HepG2 (cell line): ENCODE measurements at regions not wholly inside any gene's neighbourhood (a gene's known extent, or its start where the extent isn't known, plus 50 kb on each side); places are given as distances from the start of the nearest gene placed in this dataset.
A peak's percentile ranks its signal among the peaks of the same experiment; 100 is the strongest.

Experiments
- ATAC-seq: fragments of 200-7000 bp; cut with Tn5 transposase; 3 replicates; pipeline ENCODE4 v1.9.1; 2020; ENCODE audit warnings: mild to moderate bottlenecking, moderate library complexity
- BruUV-seq: library from RNA; stranded (reverse); fragments of 400-500 nt; replicated peaks from 2 replicates; lab custom pipeline; 2021; lab: Mats Ljungman, UMichigan
- CTCF ChIA-PET: fragments of 300-600 bp; formaldehyde crosslinking; extraction: SDS; loops from one replicate; lab custom pipeline; 2021; ENCODE audit warnings: low total read pairs, inconsistent platforms, low intra/inter-chr PET ratio; lab: Yijun Ruan, JAX
- POLR2A ChIA-PET: fragments of 350-600 bp; sonication (Branson Sonifier 250); formaldehyde crosslinking; loops from one replicate; lab custom pipeline; 2020; ENCODE audit warnings: antibody characterized with exemption, inconsistent platforms; lab: Yijun Ruan, JAX
- DNase-seq: peaks from one replicate; pipeline ENCODE4 v3.0.0-alpha.2; 2015; ENCODE audit warnings: low spot score
- FAIRE-seq: peaks from 3 replicates; lab custom pipeline; 2011; peaks lifted over from hg19 to GRCh38; lab: Jason Lieb, UNC
- H2AFZ ChIP-seq: one replicate; pipeline ENCODE4 v1.6.1; 2011; ENCODE audit warnings: low read length, inconsistent platforms
- H3K27ac ChIP-seq: fragments of 300-600 bp; 3 replicates; pipeline ENCODE4 v1.8.0; 2011; ENCODE audit warnings: mixed run types, mild to moderate bottlenecking, mixed read lengths, low read length, inconsistent platforms; ENCODE audit not compliant: insufficient read depth; ENCODE audit errors: extremely low read length
- H3K27me3 ChIP-seq, 2 experiments: fragments of 200-600 bp in 1 of 2; 2 replicates in 1 of 2; 3 replicates in 1 of 2; pipeline versions ENCODE4 v1.6.0 to v1.8.0; 2011; ENCODE audit warnings: low read length in 2 of 2, mild to moderate bottlenecking in 2 of 2, moderate library complexity in 2 of 2, inconsistent platforms in 1 of 2; ENCODE audit not compliant: insufficient read depth in 2 of 2, control insufficient read depth in 1 of 2
- H3K36me3 ChIP-seq, 2 experiments: fragments of 200-600 bp in 1 of 2; replicated peaks in 1 of 2; 2 replicates in 1 of 2; 3 replicates in 1 of 2; pipeline versions ENCODE4 v1.5.1 to v1.8.0; 2011; ENCODE audit warnings: low read length in 2 of 2, inconsistent platforms in 1 of 2; ENCODE audit not compliant: insufficient read depth in 2 of 2, control insufficient read depth in 1 of 2
- H3K4me1 ChIP-seq: 2 replicates; pipeline ENCODE4 v1.5.1; 2012; ENCODE audit warnings: low read length, inconsistent platforms; ENCODE audit not compliant: insufficient read depth
- H3K4me2 ChIP-seq: 2 replicates; pipeline ENCODE4 v1.6.0; 2011; ENCODE audit warnings: low read depth, low read length, inconsistent platforms
- H3K4me3 ChIP-seq, 3 experiments: fragments of 200-600 bp in 1 of 3; sonication (generic), shearing (Covaris generic) in 1 of 3; replicated peaks in 1 of 3; 2 replicates each; pipeline ENCODE4 v1.5.1; 2011 to 2016; ENCODE audit warnings: low read length in 3 of 3, inconsistent platforms in 2 of 3, low read depth in 2 of 3, mild to moderate bottlenecking in 2 of 3, control low read depth in 1 of 3, mixed read lengths in 1 of 3; ENCODE audit not compliant: insufficient read depth in 1 of 3
- H3K79me2 ChIP-seq: one replicate; pipeline ENCODE4 v1.6.1; 2011; ENCODE audit warnings: low read length, inconsistent platforms; ENCODE audit not compliant: insufficient read depth
- H3K9ac ChIP-seq: 2 replicates; pipeline ENCODE4 v1.6.0; 2011; ENCODE audit warnings: mild to moderate bottlenecking, low read depth, low read length, inconsistent platforms; ENCODE audit not compliant: insufficient read depth
- H3K9me3 ChIP-seq: 2 replicates; pipeline ENCODE4 v1.5.1; 2012; ENCODE audit warnings: mild to moderate bottlenecking, low read length
- H4K20me1 ChIP-seq: 2 replicates; pipeline ENCODE4 v1.6.0; 2011; ENCODE audit warnings: inconsistent platforms, mild to moderate bottlenecking, low read length, moderate library complexity; ENCODE audit not compliant: insufficient read depth
- CEBPB ChIP-seq: IDR thresholded peaks from 2 replicates; pipeline ENCODE4 v1.6.1; 2011; ENCODE audit warnings: low read depth, low read length, improper control_type of control experiment, borderline replicate concordance
- ESRRA ChIP-seq: sonication (generic); formaldehyde crosslinking; IDR thresholded peaks from 2 replicates; pipeline ENCODE4 v1.5.1; 2020; ENCODE audit warnings: mild to moderate bottlenecking, low read depth, missing genetic modification reagents
- FOXK1 ChIP-seq: sonication (generic); formaldehyde crosslinking; IDR thresholded peaks from 2 replicates; pipeline ENCODE4 v1.4.0; 2020; ENCODE audit warnings: low read depth, missing genetic modification reagents, borderline replicate concordance
- IRF2 ChIP-seq: IDR thresholded peaks from 2 replicates; pipeline ENCODE4 v1.6.1; 2018; ENCODE audit warnings: missing genetic modification reagents, missing compliant biosample characterization
- IRF9 ChIP-seq: sonication (generic); formaldehyde crosslinking; IDR thresholded peaks from 2 replicates; pipeline ENCODE4 v1.8.0; 2022; ENCODE audit warnings: missing genetic modification reagents, mild to moderate bottlenecking, borderline replicate concordance
- JDP2 ChIP-seq: sonication (generic); formaldehyde crosslinking; IDR thresholded peaks from 2 replicates; pipeline ENCODE4 v1.8.1; 2022; ENCODE audit warnings: missing genetic modification reagents, borderline replicate concordance
- KAT8 ChIP-seq: IDR thresholded peaks from 2 replicates; pipeline ENCODE4 v1.6.1; 2016; ENCODE audit warnings: missing genetic modification reagents, missing compliant biosample characterization
- LCORL ChIP-seq, 2 experiments: fragments of 450-650 bp in 1 of 2; sonication (generic) in 1 of 2; formaldehyde crosslinking in 1 of 2; IDR thresholded peaks; 2 replicates each; pipeline versions ENCODE4 v1.5.0 to v1.6.1; 2017 to 2020; ENCODE audit warnings: antibody characterized with exemption in 1 of 2, missing genetic modification reagents in 1 of 2
- MXI1 ChIP-seq: IDR thresholded peaks from 3 replicates; pipeline ENCODE4 v1.6.1; 2012; ENCODE audit warnings: low read depth, low read length, inconsistent platforms, borderline replicate concordance
- RAD51 ChIP-seq: fragments of 450-650 bp; IDR thresholded peaks from 2 replicates; pipeline ENCODE4 v1.6.1; 2016; ENCODE audit warnings: borderline replicate concordance
- RBAK ChIP-seq: sonication (generic); formaldehyde crosslinking; IDR thresholded peaks from 2 replicates; pipeline ENCODE4 v1.5.1; 2020; ENCODE audit warnings: mild to moderate bottlenecking, missing genetic modification reagents
- SAP130 ChIP-seq: IDR thresholded peaks from 2 replicates; pipeline ENCODE4 v1.6.1; 2016; ENCODE audit warnings: low read depth
- SMYD3 ChIP-seq: sonication (generic); formaldehyde crosslinking; IDR thresholded peaks from 2 replicates; pipeline ENCODE4 v1.8.1; 2023; ENCODE audit warnings: mild to moderate bottlenecking, missing genetic modification reagents
- TBP ChIP-seq: sonication (generic); formaldehyde crosslinking; IDR thresholded peaks from 2 replicates; pipeline ENCODE4 v1.5.0; 2020; ENCODE audit warnings: missing genetic modification reagents
- ZNF20 ChIP-seq: sonication (generic); formaldehyde crosslinking; IDR thresholded peaks from 2 replicates; pipeline ENCODE4 v1.4.0; 2020; ENCODE audit warnings: mild to moderate bottlenecking, moderate library complexity, missing genetic modification reagents
- WGBS: methylation state at CpG from one replicate; pipeline ENCODE4 v1.1.6; 2017; ENCODE audit warnings: low lambda C conversion rate; 5-methylcytosine and 5-hydroxymethylcytosine counted together
- in situ Hi-C: cut with HindIII; loops from 2 replicates; pipeline ENCODE4 v1.10.0; 2017; ENCODE audit warnings: low pct_unique_long_range_greater_than_20kb; ENCODE audit not compliant: extremely low pct_ligation_motif_present
- intact Hi-C: fragments of 100-400 bp; cut with micrococcal nuclease; formaldehyde crosslinking; loops from one replicate; pipeline ENCODE4 v1.10.0; 2022; ENCODE audit not compliant: unreplicated experiment
- TF ChIP-seq, protein P1 (sequence below), 2 experiments: sonication (generic) in 1 of 2; formaldehyde crosslinking in 1 of 2; IDR thresholded peaks; 2 replicates each; pipeline versions ENCODE4 v1.5.1 to v1.6.1; 2011 to 2020; ENCODE audit warnings: borderline replicate concordance in 1 of 2, low read depth in 1 of 2, low read length in 1 of 2, mild to moderate bottlenecking in 1 of 2, missing genetic modification reagents in 1 of 2, moderate library complexity in 1 of 2
- TF ChIP-seq, protein P2 (sequence below): sonication (generic); formaldehyde crosslinking; conservative IDR thresholded peaks from 2 replicates; pipeline ENCODE4 v1.4.0; 2020; ENCODE audit warnings: missing genetic modification reagents
- TF ChIP-seq, protein P3 (sequence below): sonication (generic); formaldehyde crosslinking; IDR thresholded peaks from 2 replicates; pipeline ENCODE4 v1.4.0; 2020; ENCODE audit warnings: missing genetic modification reagents

- ATAC-seq, result no peak
- no peak overlapping the region for H3K27ac ChIP-seq
- CTCF ChIA-PET, result no interaction called here
- no peak for TF ChIP-seq LCORL (IDR thresholded peaks at IDR 0.05)
- TF ChIP-seq LCORL (CRISPR knock-in tag; IDR thresholded peaks at IDR 0.05), result no peak
- no peak for TF ChIP-seq ESRRA (CRISPR knock-in tag)
- TF ChIP-seq, protein P1, sequence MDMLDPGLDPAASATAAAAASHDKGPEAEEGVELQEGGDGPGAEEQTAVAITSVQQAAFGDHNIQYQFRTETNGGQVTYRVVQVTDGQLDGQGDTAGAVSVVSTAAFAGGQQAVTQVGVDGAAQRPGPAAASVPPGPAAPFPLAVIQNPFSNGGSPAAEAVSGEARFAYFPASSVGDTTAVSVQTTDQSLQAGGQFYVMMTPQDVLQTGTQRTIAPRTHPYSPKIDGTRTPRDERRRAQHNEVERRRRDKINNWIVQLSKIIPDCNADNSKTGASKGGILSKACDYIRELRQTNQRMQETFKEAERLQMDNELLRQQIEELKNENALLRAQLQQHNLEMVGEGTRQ (IDR thresholded peaks at IDR 0.05; ENCODE audit: low read depth, low read length), result peak; percentile 83
- TF ChIP-seq, protein P1 (CRISPR knock-in tag; IDR thresholded peaks at IDR 0.05; ENCODE audit: borderline replicate concordance), result peak; percentile 48; the same call in 1 of the 2 replicates
- TF ChIP-seq TBP (CRISPR knock-in tag), result no peak
- peak; percentile 58 for TF ChIP-seq RAD51
- no peak for TF ChIP-seq MXI1
- TF ChIP-seq, protein P2, sequence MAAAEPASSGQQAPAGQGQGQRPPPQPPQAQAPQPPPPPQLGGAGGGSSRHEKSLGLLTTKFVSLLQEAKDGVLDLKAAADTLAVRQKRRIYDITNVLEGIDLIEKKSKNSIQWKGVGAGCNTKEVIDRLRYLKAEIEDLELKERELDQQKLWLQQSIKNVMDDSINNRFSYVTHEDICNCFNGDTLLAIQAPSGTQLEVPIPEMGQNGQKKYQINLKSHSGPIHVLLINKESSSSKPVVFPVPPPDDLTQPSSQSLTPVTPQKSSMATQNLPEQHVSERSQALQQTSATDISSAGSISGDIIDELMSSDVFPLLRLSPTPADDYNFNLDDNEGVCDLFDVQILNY (CRISPR knock-in tag), result no peak
- peak; percentile 25; the same call in 1 of the 2 replicates for TF ChIP-seq SAP130
- no peak for TF ChIP-seq KAT8 (CRISPR knock-in tag)
- no peak for TF ChIP-seq FOXK1 (CRISPR knock-in tag)
- peak; percentile 48; the same call in 1 of the 2 replicates for TF ChIP-seq CEBPB
- TF ChIP-seq, protein P3, sequence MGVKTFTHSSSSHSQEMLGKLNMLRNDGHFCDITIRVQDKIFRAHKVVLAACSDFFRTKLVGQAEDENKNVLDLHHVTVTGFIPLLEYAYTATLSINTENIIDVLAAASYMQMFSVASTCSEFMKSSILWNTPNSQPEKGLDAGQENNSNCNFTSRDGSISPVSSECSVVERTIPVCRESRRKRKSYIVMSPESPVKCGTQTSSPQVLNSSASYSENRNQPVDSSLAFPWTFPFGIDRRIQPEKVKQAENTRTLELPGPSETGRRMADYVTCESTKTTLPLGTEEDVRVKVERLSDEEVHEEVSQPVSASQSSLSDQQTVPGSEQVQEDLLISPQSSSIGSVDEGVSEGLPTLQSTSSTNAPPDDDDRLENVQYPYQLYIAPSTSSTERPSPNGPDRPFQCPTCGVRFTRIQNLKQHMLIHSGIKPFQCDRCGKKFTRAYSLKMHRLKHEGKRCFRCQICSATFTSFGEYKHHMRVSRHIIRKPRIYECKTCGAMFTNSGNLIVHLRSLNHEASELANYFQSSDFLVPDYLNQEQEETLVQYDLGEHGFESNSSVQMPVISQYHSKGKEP (CRISPR knock-in tag), result no peak
- TF ChIP-seq ZNF20, result no peak
- no peak for TF ChIP-seq JDP2 (CRISPR knock-in tag)
- TF ChIP-seq SMYD3 (CRISPR knock-in tag), result no peak
- peak; percentile 73; the same call in 1 of the 2 replicates for TF ChIP-seq IRF2 (CRISPR knock-in tag)
- TF ChIP-seq IRF9 (CRISPR knock-in tag), result no peak
- no peak for TF ChIP-seq RBAK (CRISPR knock-in tag)
Measured at GRCh38 chr12:94046626-94047410, 101.6 kb upstream of the PLXNC1 start.

More at GRCh38 chr12:94046626-94047410, 101.6 kb upstream of the PLXNC1 start:
- H3K36me3 ChIP-seq, result no peaks in the 10 kb centered on the region
- no peak overlapping the region for H3K9ac ChIP-seq
- no peak overlapping the region for H2AFZ ChIP-seq
- in situ Hi-C loops, result no loop called here
- no peak overlapping the region for H3K4me2 ChIP-seq
- H3K27me3 ChIP-seq, result no peaks in the 10 kb centered on the region
- no peaks in the 10 kb centered on the region for H4K20me1 ChIP-seq
- H3K79me2 ChIP-seq, result no peaks in the 10 kb centered on the region
- FAIRE-seq, result no peak
- no peak for DNase-seq
- H3K9me3 ChIP-seq, result no peaks in the 10 kb centered on the region
- H3K4me1 ChIP-seq, result no peaks in the 10 kb centered on the region
- no peak overlapping the region for H3K4me3 ChIP-seq
- no TSS peak for BruUV-seq
- WGBS, result 52% methylated on average over 7 of the region's 7 CpGs
- POLR2A ChIA-PET, result no interaction called here
- intact Hi-C loops, result no loop called here
